ENCODE measurements at regions not wholly inside any gene's neighbourhood (a gene's known extent, or its start where the extent isn't known, plus 50 kb on each side); places are given as distances from the start of the nearest gene placed in this dataset.
A peak's percentile ranks its signal among the peaks of the same experiment; 100 is the strongest.

GRCh38 chr2:234620018-234620417 lies 123.1 kb upstream of the ARL4C start:
- TF ChIP-seq CTCF (IDR thresholded peaks at IDR 0.05), result no peak
- ATAC-seq (no peak), FAIRE-seq (no peak), DNase-seq (no peak)
- Histone ChIP-seq H3K36me3 (no peaks in the 10 kb centered on the region), H3K9me3 (no peaks in the 10 kb centered on the region), H3K4me3 (no peak overlapping the region), H3K4me1 (no peaks in the 10 kb centered on the region), H3K27ac (no peak overlapping the region), H3K27me3 (no peaks in the 10 kb centered on the region)
- intact Hi-C loops (cut with DNase I), result no loop called here
- WGBS, 2 donors, result 68 to 73% methylated on average over 7 of the region's 7 CpGs

GRCh38 chr2:234615643-234616356 lies 118.9 kb upstream of the ARL4C start:
- TF ChIP-seq CTCF (IDR thresholded peaks at IDR 0.05), result no peak
- no peaks in the 10 kb centered on the region for H3K36me3 ChIP-seq
- intact Hi-C loops (cut with DNase I), result no loop called here
- ATAC-seq, result no peak
- WGBS, 2 donors, result 74 to 81% methylated on average over 6 of the region's 6 CpGs
- no peak overlapping the region for H3K4me3 ChIP-seq
- FAIRE-seq, result no peak
- no peaks in the 10 kb centered on the region for H3K4me1 ChIP-seq
- H3K9me3 ChIP-seq, result no peaks in the 10 kb centered on the region
- H3K27me3 ChIP-seq, result no peaks in the 10 kb centered on the region
- no peak for DNase-seq
- no peak overlapping the region for H3K27ac ChIP-seq

- DNase-seq, result no peak
- no peak for ATAC-seq
- H3K4me3 ChIP-seq, result no peak overlapping the region
- H3K27ac ChIP-seq, result no peak overlapping the region
- intact Hi-C loops (cut with DNase I), result no loop called here
- FAIRE-seq, result no peak
- H3K4me1 ChIP-seq, result no peaks in the 10 kb centered on the region
- no peaks in the 10 kb centered on the region for H3K27me3 ChIP-seq
- H3K9me3 ChIP-seq, result no peaks in the 10 kb centered on the region
- no peaks in the 10 kb centered on the region for H3K36me3 ChIP-seq
- 35 to 53% methylated on average over 1 of the region's 1 CpG for WGBS, 2 donors
- TF ChIP-seq CTCF (IDR thresholded peaks at IDR 0.05), result peak in 1 of 4 donors; percentile 19
These were observed 114.3 kb upstream of the ARL4C start for GRCh38 chr2:234611209-234611608.

GRCh38 chr2:234608946-234609345 lies 112.1 kb upstream of the ARL4C start:
- H3K36me3 ChIP-seq, result no peaks in the 10 kb centered on the region
- WGBS, 2 donors, result 85 to 92% methylated on average over 4 of the region's 4 CpGs
- H3K27me3 ChIP-seq, result no peaks in the 10 kb centered on the region
- ATAC-seq, result no peak
- no peak overlapping the region for H3K4me3 ChIP-seq
- no peak overlapping the region for H3K27ac ChIP-seq
- H3K4me1 ChIP-seq, result no peaks in the 10 kb centered on the region
- FAIRE-seq, result no peak
- no peak for TF ChIP-seq CTCF (IDR thresholded peaks at IDR 0.05)
- no peaks in the 10 kb centered on the region for H3K9me3 ChIP-seq
- no peak for DNase-seq
- intact Hi-C loops (cut with DNase I), result no loop called here

GRCh38 chr2:234607691-234608090 lies 110.8 kb upstream of the ARL4C start:
- 79 to 83% methylated on average over 8 of the region's 8 CpGs for WGBS, 2 donors
- Histone ChIP-seq H3K4me3 (no peak overlapping the region), H3K9me3 (no peaks in the 10 kb centered on the region), H3K27me3 (no peaks in the 10 kb centered on the region), H3K27ac (no peak overlapping the region), H3K4me1 (no peaks in the 10 kb centered on the region), H3K36me3 (no peaks in the 10 kb centered on the region)
- intact Hi-C loops (cut with DNase I), result no loop called here
- ATAC-seq (no peak), FAIRE-seq (no peak), DNase-seq (no peak)
- no peak for TF ChIP-seq CTCF (IDR thresholded peaks at IDR 0.05)

All from pancreas (tissue), 10 donors.